ENCODE measurements at regions not wholly inside any gene's neighbourhood (a gene's known extent, or its start where the extent isn't known, plus 50 kb on each side); places are given as distances from the start of the nearest gene placed in this dataset.

DNA sequence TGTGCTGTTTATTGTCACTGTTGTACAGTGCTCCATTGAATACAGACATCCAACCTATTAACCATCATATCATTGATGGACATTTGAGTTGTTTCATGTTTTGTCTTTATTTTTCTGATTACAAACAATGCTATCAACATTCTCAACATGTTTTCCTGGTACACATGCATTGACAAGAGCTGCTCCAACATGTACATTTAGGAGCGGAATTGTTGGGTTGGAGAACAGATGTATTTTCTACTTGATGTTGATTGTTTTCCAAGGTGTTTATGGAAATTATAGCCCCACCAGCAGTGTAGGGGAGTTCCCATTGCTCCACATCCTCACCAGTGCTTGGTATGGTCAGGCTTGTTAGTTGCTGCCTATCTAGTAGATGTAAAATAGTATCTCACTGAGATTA, 204.1 kb upstream of the CLINT1 start:
- no peaks in the 10 kb centered on the region for H3K4me1 ChIP-seq (ENCODE audit: insufficient read depth)
- 100% methylated on average over 1 of the region's 1 CpG for WGBS (ENCODE audit: low lambda C conversion rate, missing lambda C conversion rate)

GRCh38 chr5:158061451-158061850, 202.5 kb upstream of the CLINT1 start:
- TF ChIP-seq CTCF (IDR thresholded peaks at IDR 0.05; ENCODE audit: poor library complexity) = no peak
- no peak overlapping the region for H3K27ac ChIP-seq
- no peaks in the 10 kb centered on the region for H3K79me2 ChIP-seq
- H3K4me1 ChIP-seq (ENCODE audit: insufficient read depth) = no peaks in the 10 kb centered on the region
- no peaks in the 10 kb centered on the region for H3K27me3 ChIP-seq
- H3K4me3 ChIP-seq = no peak overlapping the region
- no peak for DNase-seq (ENCODE audit: low spot score)
- no peaks in the 10 kb centered on the region for H3K9me3 ChIP-seq (ENCODE audit: low read depth)
- no peaks in the 10 kb centered on the region for H4K20me1 ChIP-seq (ENCODE audit: insufficient read depth, poor library complexity, severe bottlenecking)
- no peak overlapping the region for H2AFZ ChIP-seq
- H3K36me3 ChIP-seq (replicated peaks; ENCODE audit: insufficient read depth, low read depth) = no peaks in the 10 kb centered on the region
- 77% methylated on average over 4 of the region's 4 CpGs for WGBS (ENCODE audit: low lambda C conversion rate, missing lambda C conversion rate)
- H3K4me2 ChIP-seq = no peak overlapping the region
- no peaks in the 10 kb centered on the region for H3K9me2 ChIP-seq (replicated peaks; ENCODE audit: insufficient read depth)

More for the DNA sequence above, 204.1 kb upstream of the CLINT1 start:
- Histone ChIP-seq H3K27me3 (no peaks in the 10 kb centered on the region), H3K4me2 (no peak overlapping the region), H3K9me3 (ENCODE audit: low read depth) (no peaks in the 10 kb centered on the region), H3K79me2 (no peaks in the 10 kb centered on the region), H3K9me2 (replicated peaks; ENCODE audit: insufficient read depth) (no peaks in the 10 kb centered on the region), H3K4me3 (no peak overlapping the region), H4K20me1 (ENCODE audit: insufficient read depth, poor library complexity, severe bottlenecking) (no peaks in the 10 kb centered on the region), H3K36me3 (replicated peaks; ENCODE audit: insufficient read depth, low read depth) (no peaks in the 10 kb centered on the region), H3K27ac (no peak overlapping the region), H2AFZ (no peak overlapping the region)
- no peak for DNase-seq (ENCODE audit: low spot score)
- TF ChIP-seq EZH2 (IDR thresholded peaks at IDR 0.05; ENCODE audit: borderline replicate concordance) (no peak), CTCF (IDR thresholded peaks at IDR 0.05; ENCODE audit: poor library complexity) (no peak), EZH2phosphoT487 (IDR thresholded peaks at IDR 0.05; ENCODE audit: low read depth, severe bottlenecking, unreplicated experiment) (no peak)

- no peaks in the 10 kb centered on the region for H4K20me1 ChIP-seq (ENCODE audit: insufficient read depth, poor library complexity, severe bottlenecking)
- no peaks in the 10 kb centered on the region for H3K79me2 ChIP-seq
- H3K4me2 ChIP-seq = no peak overlapping the region
- WGBS (ENCODE audit: low lambda C conversion rate, missing lambda C conversion rate) = 56% methylated on average over 2 of the region's 2 CpGs
- no peaks in the 10 kb centered on the region for H3K36me3 ChIP-seq (replicated peaks; ENCODE audit: insufficient read depth, low read depth)
- H3K4me3 ChIP-seq = no peak overlapping the region
- no peak overlapping the region for H2AFZ ChIP-seq
- H3K9me2 ChIP-seq (replicated peaks; ENCODE audit: insufficient read depth) = no peaks in the 10 kb centered on the region
- no peaks in the 10 kb centered on the region for H3K9me3 ChIP-seq (ENCODE audit: low read depth)
- H3K27ac ChIP-seq = no peak overlapping the region
- DNase-seq (ENCODE audit: low spot score) = peak; percentile 59
- peaks cover 2% of the 10 kb centered on the region for H3K4me1 ChIP-seq (ENCODE audit: insufficient read depth)
- H3K27me3 ChIP-seq = no peaks in the 10 kb centered on the region
- TF ChIP-seq EZH2 (IDR thresholded peaks at IDR 0.05; ENCODE audit: borderline replicate concordance) = no peak
- no peak for TF ChIP-seq CTCF (IDR thresholded peaks at IDR 0.05; ENCODE audit: poor library complexity)
- TF ChIP-seq EZH2phosphoT487 (IDR thresholded peaks at IDR 0.05; ENCODE audit: low read depth, severe bottlenecking, unreplicated experiment) = no peak
Measured at GRCh38 chr5:158060212-158060611, 201.3 kb upstream of the CLINT1 start.
